Glutamatergic neuron (in vitro differentiated cells): ENCODE measurements at regions not wholly inside any gene's neighbourhood (a gene's known extent, or its start where the extent isn't known, plus 50 kb on each side); places are given as distances from the start of the nearest gene placed in this dataset.
A peak's percentile ranks its signal among the peaks of the same experiment; 100 is the strongest.

Source experiments
- DNase-seq: peaks from one replicate; pipeline ENCODE4 v3.0.0; 2022
- H3K27ac Mint-ChIP-seq: one replicate; pipeline ENCODE4 v1.8.0; 2020; ENCODE audit warnings: mild to moderate bottlenecking, mixed read lengths, inconsistent platforms; ENCODE audit not compliant: unreplicated experiment
- H3K27me3 Mint-ChIP-seq: one replicate; pipeline ENCODE4 v1.8.0; 2020; ENCODE audit warnings: mild to moderate bottlenecking, moderate library complexity, mixed read lengths, inconsistent platforms; ENCODE audit not compliant: unreplicated experiment
- H3K36me3 Mint-ChIP-seq: one replicate; pipeline ENCODE4 v1.8.0; 2020; ENCODE audit warnings: mild to moderate bottlenecking, mixed read lengths, inconsistent platforms; ENCODE audit not compliant: unreplicated experiment
- H3K4me1 Mint-ChIP-seq: one replicate; pipeline ENCODE4 v1.8.0; 2020; ENCODE audit warnings: mild to moderate bottlenecking, low read depth, mixed read lengths, inconsistent platforms; ENCODE audit not compliant: unreplicated experiment
- H3K4me3 Mint-ChIP-seq: one replicate; pipeline ENCODE4 v1.8.0; 2020; ENCODE audit warnings: mild to moderate bottlenecking, mixed read lengths, inconsistent platforms; ENCODE audit not compliant: unreplicated experiment
- H3K9me3 Mint-ChIP-seq: one replicate; pipeline ENCODE4 v1.8.0; 2020; ENCODE audit warnings: mild to moderate bottlenecking, moderate library complexity, mixed read lengths, inconsistent platforms; ENCODE audit not compliant: unreplicated experiment
- CTCF ChIP-seq: fragments of 200-600 bp; sonication (generic); IDR thresholded peaks from one replicate; pipeline ENCODE4 v1.5.0; 2021; ENCODE audit not compliant: partially characterized antibody, unreplicated experiment

DNA sequence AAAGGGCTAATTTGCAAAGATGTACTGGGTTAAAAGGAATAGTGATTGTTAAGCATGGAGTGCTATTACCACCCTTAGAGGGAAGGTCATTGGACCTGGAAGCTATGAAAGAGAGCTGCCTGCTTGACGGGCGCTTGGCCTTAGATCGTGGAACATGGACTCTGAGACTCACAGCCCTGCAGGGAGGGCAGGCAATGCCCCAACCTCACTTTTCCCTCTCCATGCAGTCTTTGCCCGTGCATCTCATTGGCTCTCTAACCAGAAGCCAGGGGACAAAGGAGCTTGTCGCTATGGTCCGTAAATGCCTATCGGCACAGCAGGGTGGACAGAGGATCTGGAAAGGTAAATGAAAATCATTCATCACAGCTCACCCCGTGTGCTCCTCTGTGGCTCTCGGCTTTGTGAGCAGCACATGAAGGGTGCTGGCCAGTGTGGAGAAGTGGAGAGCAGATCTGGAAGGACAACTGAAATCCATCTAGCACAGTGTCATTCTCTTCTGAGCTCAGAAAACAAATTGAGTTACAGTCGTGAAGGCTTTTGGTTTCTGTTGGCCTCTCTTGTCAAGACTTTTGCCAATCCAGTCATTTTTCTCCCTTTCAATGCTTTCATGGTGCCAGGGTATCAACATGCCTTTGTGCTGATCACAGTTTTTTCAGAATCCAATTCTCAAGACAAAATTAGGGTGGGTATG lies 186.2 kb downstream of the SNX18 start:
- DNase-seq, result no peak
- peak overlapping the region; percentile 42 for H3K4me3 Mint-ChIP-seq
- no peak for TF ChIP-seq CTCF
- peak overlapping the region; percentile 88 for H3K27ac Mint-ChIP-seq
- H3K36me3 Mint-ChIP-seq, result no peaks in the 10 kb centered on the region
- peaks cover 5% of the 10 kb centered on the region for H3K9me3 Mint-ChIP-seq
- H3K27me3 Mint-ChIP-seq, result peaks cover 5% of the 10 kb centered on the region
- peaks cover 42% of the 10 kb centered on the region for H3K4me1 Mint-ChIP-seq

GRCh38 chr5:54703133-54703532 lies 185.6 kb downstream of the SNX18 start:
- peaks cover 43% of the 10 kb centered on the region for H3K4me1 Mint-ChIP-seq
- peaks cover 5% of the 10 kb centered on the region for H3K27me3 Mint-ChIP-seq
- peaks cover 4% of the 10 kb centered on the region for H3K36me3 Mint-ChIP-seq
- no peak for TF ChIP-seq CTCF
- H3K27ac Mint-ChIP-seq, result peak overlapping the region; percentile 88
- H3K9me3 Mint-ChIP-seq, result peaks cover 5% of the 10 kb centered on the region
- DNase-seq, result no peak
- H3K4me3 Mint-ChIP-seq, result no peak overlapping the region

DNA sequence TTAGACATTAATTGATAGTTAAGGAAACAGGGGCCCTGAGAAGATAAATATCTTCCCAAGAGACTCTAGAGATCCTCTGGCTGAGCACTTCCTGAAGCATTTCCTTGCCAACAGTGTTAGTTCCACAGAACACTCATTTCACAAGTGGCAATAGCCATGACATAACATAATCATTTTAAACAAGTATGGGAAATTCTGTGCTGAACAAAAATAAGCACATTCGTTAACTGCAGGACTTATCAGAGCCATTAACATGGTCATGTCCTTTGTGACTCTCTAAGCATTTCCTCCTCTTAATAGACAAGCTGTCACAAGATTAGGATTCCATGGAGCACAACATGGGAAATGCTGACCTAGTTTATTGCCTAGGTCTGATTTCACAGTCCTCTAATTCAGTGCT lies 184.9 kb downstream of the SNX18 start:
- H3K9me3 Mint-ChIP-seq, result peaks cover 5% of the 10 kb centered on the region
- H3K4me1 Mint-ChIP-seq, result peaks cover 42% of the 10 kb centered on the region
- peaks cover 5% of the 10 kb centered on the region for H3K27me3 Mint-ChIP-seq
- TF ChIP-seq CTCF, result no peak
- no peak overlapping the region for H3K4me3 Mint-ChIP-seq
- H3K27ac Mint-ChIP-seq, result no peak overlapping the region
- DNase-seq, result no peak
- H3K36me3 Mint-ChIP-seq, result peaks cover 4% of the 10 kb centered on the region

- H3K9me3 Mint-ChIP-seq, result peaks cover 5% of the 10 kb centered on the region
- H3K4me3 Mint-ChIP-seq, result no peak overlapping the region
These were observed 183.5 kb downstream of the SNX18 start for GRCh38 chr5:54700986-54701578.

More at GRCh38 chr5:54700986-54701578, 183.5 kb downstream of the SNX18 start:
- Mint-ChIP-seq H3K4me1 (peaks cover 37% of the 10 kb centered on the region), H3K27me3 (peaks cover 6% of the 10 kb centered on the region), H3K36me3 (peaks cover 4% of the 10 kb centered on the region), H3K27ac (no peak overlapping the region)
- DNase-seq, result no peak
- no peak for TF ChIP-seq CTCF
